ENCODE measurements at regions not wholly inside any gene's neighbourhood (a gene's known extent, or its start where the extent isn't known, plus 50 kb on each side); places are given as distances from the start of the nearest gene placed in this dataset.
"Not testable (repeated sequence)": the region's sequence is repeated elsewhere in the genome, so short reads cannot be mapped to it uniquely, and the experiment has no call there.

DNA sequence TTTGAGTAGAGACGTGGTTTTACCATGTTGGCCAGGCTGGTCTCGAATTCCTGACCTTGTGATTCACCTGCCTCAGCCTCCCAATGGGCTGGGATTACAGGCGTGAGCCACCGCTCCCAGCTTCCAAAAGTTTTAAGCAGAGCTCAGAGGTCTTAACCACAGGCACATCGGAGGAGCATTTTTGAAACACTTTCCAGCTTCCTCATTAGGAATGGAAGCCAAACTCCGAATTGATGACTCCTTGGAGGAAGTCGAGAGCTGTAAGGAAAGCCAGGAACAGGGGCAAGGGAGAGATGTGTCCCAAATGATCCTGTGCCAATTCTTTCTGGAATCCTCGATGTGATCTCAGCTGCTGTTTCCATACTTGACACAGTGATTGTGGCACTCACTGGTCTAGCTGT is 56.2 kb upstream of the CCZ1B start:
- H3K4me3 ChIP-seq (ENCODE audit: low read depth, low read length); DNase-seq (ENCODE audit: low read depth): not testable (repeated sequence)

DNA sequence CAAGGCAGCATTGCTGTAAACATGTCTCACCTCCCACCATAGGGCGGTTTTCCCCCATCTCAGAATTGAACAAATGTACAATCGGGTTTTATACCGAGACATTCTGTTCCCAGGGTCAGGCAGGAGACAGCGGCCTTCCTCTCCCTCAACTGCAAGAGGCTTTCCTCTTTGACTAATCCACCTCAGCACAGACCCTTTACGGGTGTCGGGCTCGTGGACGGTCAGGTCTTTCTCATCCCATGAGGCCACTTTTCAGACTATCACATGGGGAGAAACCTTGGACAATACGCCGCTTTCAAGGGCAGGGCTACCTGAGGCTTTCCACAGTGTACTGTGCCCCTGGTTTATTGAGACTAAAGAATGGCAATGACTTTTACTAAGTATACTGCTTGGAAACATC is 57.7 kb upstream of the CCZ1B start:
- not testable (repeated sequence) for H3K4me3 ChIP-seq (ENCODE audit: low read depth, low read length); DNase-seq (ENCODE audit: low read depth)

DNA sequence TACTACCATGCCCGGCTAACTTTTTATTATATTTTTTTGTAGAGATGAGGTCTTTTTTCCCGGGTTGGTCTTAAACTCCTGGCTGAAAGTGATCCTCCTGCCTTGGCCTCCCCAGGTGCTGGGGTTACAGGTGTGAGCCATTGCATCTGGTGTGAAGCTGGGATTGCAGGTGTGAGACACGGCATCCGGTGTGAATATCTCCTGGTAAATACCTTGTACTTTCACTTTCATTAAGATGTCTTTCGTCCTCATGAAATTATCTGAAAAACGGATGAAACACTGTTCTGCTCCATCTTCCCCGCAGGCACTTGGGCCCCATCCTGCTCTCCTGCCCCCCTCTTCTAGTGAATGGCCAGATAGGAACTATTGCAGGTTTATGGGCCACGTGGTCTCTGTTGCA is 60.1 kb upstream of the CCZ1B start:
- H3K4me3 ChIP-seq (ENCODE audit: low read depth, low read length) = no peak overlapping the region
- no peak for TF ChIP-seq CTCF (IDR thresholded peaks at IDR 0.05; ENCODE audit: insufficient read depth, low read depth, low read length, missing control alignments)
- no peak for DNase-seq (ENCODE audit: low read depth)

DNA sequence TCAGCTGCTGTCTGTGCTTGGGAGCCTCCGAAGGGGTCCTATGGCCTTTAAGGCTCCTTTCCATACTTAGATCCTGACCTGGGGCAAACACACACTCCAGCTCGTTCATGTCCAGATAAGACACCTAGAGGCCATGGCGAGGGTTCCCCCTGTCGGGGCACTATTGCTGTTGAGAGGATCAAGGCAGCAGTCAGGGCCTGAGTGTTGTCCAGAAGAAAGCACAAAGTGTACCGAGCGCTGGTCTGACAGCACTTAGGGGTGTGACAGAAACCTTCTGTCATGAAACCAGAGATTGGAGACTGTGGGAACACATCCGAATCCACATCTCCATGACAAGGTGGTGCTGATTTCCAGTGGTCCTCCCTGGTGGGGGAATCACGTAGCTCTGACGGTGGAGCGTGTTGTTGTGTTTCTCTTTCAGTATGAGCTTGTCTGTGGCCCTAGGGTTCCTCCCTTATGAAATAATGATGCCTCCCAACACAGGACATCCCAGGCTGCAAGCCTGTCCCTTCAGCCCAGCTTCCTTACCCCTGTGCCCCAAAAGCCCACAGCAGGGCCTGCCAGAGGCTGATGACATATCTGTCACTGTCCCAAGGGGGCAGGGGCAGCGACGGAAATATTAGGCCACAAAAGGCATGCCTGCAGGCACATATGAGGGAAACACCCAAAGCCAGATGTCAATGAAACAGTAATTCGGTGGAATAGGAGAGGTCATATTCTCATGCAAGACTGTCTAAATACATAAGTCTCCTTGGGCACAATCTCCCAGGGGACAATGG is 62.4 kb upstream of the CCZ1B start:
- not testable (repeated sequence) for H3K4me3 ChIP-seq (ENCODE audit: low read depth, low read length); DNase-seq (ENCODE audit: low read depth)

DNA sequence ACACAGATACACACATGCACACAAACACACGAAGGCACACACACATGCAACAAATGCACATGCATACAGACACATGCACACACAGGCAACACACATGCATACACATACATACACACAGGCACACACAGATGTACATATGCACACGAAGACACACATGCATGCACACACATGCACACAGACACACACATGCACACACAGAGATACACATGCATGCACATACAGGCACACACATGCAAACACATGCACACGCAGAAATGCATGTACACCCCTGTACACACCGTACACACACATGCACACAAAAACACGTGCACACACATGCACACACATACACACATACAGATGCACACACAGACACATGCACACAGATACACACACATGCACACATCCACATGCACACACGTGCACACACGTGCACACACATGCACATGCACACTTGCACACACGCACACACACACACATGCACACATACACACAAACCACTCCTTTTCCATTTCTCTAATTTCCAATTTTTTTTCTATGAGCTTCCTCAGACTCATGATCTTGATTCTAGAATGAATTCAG is 63.3 kb upstream of the CCZ1B start:
- no peak overlapping the region for H3K4me3 ChIP-seq (ENCODE audit: low read depth, low read length)
- no peak for TF ChIP-seq CTCF (IDR thresholded peaks at IDR 0.05; ENCODE audit: insufficient read depth, low read depth, low read length, missing control alignments)
- no peak for DNase-seq (ENCODE audit: low read depth)

DNA sequence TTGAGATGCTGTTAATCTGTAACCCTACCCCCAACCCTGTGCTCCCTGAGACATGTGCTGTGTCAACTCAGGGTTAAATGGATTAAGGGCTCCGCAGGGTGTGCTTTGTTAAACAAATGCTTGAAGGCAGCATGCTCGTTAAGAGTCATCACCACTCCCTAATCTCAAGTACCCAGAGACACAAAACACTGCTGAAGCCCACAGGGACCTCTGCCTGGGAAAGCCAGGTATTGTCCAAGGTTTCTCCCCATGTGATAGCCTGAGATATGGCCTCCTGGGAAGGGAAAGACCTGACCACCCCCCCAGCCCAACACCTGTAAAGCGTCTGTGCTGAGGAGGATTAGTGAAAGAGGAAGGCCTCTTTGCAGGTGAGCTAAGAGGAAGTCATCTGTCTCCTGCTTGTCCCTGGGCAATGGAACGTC is 76.0 kb upstream of the CCZ1B start:
- not testable (repeated sequence) for DNase-seq (ENCODE audit: low read depth); H3K4me3 ChIP-seq (ENCODE audit: low read depth, low read length)

DNA sequence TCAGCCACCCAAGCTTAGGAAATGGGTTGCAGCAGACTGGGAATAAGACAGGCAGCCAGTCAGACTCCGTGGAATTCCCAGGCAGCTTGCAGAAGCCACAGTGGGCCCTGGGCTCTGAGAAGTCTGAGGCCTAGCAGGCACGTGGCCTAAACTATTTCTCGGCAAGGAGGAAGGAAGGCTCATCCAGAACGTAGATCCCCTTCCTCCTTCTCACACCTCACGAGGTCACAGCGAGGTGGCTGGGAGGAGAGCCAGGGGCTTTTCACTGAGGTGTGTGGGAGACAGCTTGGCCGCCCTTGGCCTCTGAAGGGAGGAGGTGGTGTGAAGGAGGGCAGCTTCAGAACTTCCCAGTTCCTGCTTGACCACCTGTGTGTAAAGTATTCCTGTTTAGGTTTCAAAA is 77.2 kb upstream of the CCZ1B start:
- not testable (repeated sequence) for H3K4me3 ChIP-seq (ENCODE audit: low read depth, low read length); DNase-seq (ENCODE audit: low read depth)

DNA sequence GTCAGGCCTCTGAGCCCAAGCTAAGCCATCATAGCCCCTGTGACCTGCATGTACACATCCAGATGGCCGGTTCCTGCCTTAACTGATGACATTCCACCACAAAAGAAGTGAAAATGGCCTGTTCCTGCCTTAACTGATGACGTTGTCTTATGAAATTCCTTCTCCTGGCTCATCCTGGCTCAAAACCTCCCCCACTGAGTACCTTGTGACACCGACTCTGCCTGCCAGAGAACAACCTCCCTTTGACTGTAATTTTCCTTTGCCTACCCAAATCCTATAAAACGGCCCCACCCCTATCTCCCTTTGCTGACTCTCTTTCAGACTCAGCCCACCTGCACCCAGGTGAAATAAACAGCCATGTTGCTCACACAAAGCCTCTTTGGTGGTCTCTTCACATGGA is 77.7 kb upstream of the CCZ1B start:
- H3K4me3 ChIP-seq (ENCODE audit: low read depth, low read length); DNase-seq (ENCODE audit: low read depth): not testable (repeated sequence)

GRCh38 chr7:6917258-6917657 is 91.2 kb upstream of the CCZ1B start:
- DNase-seq (ENCODE audit: low read depth) = no peak
- no peak for TF ChIP-seq CTCF (IDR thresholded peaks at IDR 0.05; ENCODE audit: insufficient read depth, low read depth, low read length, missing control alignments)
- H3K4me3 ChIP-seq (ENCODE audit: low read depth, low read length) = no peak overlapping the region

DNA sequence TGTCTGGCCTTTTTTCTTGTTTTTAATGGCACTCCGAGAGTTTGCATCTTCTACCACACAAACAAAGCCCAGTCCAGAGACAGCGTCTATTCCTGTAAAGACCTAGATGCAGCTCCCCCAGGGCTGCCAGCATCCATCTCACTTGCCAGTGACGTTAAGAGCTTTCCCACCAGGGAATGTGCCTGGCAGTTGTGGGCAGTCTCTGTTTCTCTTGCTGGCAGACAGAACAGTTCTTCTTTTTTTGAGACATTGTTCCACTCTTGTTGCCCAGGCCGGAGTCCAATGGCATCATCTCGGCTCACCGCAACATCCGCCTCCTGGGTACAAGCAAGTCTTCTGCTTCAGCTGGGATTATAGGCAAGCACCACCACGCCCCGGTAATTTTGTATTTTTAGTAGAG is 93.1 kb upstream of the CCZ1B start:
- DNase-seq (ENCODE audit: low read depth); H3K4me3 ChIP-seq (ENCODE audit: low read depth, low read length): not testable (repeated sequence)

DNA sequence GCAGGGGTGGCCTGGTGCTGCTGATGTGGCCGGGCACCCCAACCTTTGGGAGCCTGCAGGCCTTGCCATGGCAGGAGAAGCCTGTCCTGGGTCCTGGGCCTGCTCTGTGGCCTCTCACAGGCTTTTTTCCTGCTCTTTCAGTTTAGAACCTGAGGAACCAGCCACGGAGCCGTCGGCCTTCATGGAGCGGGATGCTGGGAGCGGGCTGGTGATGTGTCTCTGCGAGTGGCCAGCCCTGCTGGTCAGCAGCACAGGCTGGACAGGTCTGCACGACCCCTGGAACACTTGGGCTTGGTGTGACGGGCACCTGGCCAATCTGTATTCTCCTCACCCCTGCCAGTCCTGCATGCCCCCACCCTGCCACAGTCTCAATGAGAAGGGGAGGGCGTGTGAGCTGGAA is 98.4 kb upstream of the CCZ1B start:
- not testable (repeated sequence) for DNase-seq (ENCODE audit: low read depth); H3K4me3 ChIP-seq (ENCODE audit: low read depth, low read length)

GRCh38 chr7:6926193-6927174 is 100.4 kb upstream of the CCZ1B start:
- not testable (repeated sequence) for H3K4me3 ChIP-seq (ENCODE audit: low read depth, low read length)
- peak; percentile 29 for DNase-seq (ENCODE audit: low read depth)

- H3K4me3 ChIP-seq (ENCODE audit: low read depth, low read length) = not testable (repeated sequence)
- peak; percentile 33 for DNase-seq (ENCODE audit: low read depth)
Measured at GRCh38 chr7:6927643-6928042, 101.6 kb upstream of the CCZ1B start.

- H3K4me3 ChIP-seq (ENCODE audit: low read depth, low read length); DNase-seq (ENCODE audit: low read depth): not testable (repeated sequence)
Measured at GRCh38 chr7:6929588-6929987, 103.5 kb upstream of the CCZ1B start.

DNA sequence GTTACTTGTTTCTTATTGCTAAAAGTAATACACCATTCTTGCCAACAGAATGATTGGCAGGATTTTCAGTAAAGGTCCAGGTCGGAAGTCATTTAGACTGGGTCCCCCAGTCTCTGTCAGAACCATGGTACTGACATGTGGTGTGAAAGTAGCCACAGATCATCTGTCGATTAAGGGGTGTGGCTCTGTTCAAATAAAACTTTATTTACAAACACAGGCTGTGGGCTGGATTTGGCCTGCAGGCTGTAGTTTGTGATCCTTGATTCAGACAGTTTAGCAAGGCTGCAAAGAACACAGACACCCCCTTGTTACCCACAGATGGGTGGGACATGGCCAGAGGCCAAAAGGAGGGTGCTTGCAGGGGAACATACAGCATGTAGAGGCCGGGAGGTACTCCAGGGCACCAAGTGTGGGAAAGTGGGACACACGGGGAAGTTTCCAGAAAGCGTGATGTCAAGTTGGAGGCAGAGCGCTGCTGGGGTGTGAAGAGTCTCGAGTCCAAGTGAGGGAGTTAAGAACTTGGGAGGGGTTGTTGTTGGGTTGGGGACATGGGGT is 104.1 kb upstream of the CCZ1B start:
- H3K4me3 ChIP-seq (ENCODE audit: low read depth, low read length); DNase-seq (ENCODE audit: low read depth): not testable (repeated sequence)

Data from GM12865 (cell line).